NCI-H128 (cell line): ENCODE measurements at regions not wholly inside any gene's neighbourhood (a gene's known extent, or its start where the extent isn't known, plus 50 kb on each side); places are given as distances from the start of the nearest gene placed in this dataset.
"Not testable (repeated sequence)": the region's sequence is repeated elsewhere in the genome, so short reads cannot be mapped to it uniquely, and the experiment has no call there.

Experiments
- DNase-seq: peaks from one replicate; lab custom pipeline; 2025; ENCODE audit not compliant: unreplicated experiment; lab: John Stamatoyannopoulos, UW

- no peak for DNase-seq
Observed at GRCh38 chr9:38342532-38342931, 50.0 kb upstream of the ALDH1B1 start.

DNA sequence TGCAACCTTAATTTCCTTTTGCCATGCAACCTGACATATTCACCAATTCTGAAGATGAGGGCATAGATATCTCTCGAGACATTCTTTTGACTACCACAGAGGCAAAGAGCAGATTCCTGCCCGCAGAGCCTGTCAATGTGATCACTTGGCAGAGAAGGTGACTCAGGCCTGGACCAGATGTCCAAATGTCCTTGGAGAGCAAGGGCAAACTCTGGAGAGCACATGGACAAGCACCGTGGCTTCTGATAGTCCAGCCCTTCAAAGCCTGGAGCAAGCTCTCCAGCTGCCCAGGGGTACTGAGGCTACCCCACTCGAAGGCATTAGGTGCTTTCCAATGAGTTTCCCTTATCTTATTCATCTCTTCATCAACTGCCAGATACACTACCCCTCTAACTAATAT lies 50.4 kb upstream of the ALDH1B1 start:
- no peak for DNase-seq

- DNase-seq = no peak
Observed at GRCh38 chr9:38339496-38339895, 53.0 kb upstream of the ALDH1B1 start.

DNA sequence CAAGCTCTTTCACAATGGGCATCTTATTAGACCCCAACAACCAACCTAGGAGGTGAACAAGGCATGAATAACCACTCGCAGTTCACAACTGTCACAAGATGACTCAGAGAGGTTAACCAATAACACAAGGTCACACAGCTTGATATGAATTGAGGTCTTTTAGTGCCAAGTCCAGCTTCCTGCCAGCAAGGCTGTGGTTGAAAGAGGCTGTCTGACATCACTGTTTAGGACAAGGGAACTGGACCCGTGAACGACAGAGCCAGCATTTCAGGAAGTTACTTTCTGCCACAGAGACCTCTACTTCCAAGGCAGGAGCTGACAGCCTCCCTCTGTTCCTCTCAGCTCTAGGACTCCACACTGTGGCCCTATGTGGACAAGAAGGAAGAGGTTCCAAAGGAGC lies 53.4 kb upstream of the ALDH1B1 start:
- DNase-seq = no peak

DNA sequence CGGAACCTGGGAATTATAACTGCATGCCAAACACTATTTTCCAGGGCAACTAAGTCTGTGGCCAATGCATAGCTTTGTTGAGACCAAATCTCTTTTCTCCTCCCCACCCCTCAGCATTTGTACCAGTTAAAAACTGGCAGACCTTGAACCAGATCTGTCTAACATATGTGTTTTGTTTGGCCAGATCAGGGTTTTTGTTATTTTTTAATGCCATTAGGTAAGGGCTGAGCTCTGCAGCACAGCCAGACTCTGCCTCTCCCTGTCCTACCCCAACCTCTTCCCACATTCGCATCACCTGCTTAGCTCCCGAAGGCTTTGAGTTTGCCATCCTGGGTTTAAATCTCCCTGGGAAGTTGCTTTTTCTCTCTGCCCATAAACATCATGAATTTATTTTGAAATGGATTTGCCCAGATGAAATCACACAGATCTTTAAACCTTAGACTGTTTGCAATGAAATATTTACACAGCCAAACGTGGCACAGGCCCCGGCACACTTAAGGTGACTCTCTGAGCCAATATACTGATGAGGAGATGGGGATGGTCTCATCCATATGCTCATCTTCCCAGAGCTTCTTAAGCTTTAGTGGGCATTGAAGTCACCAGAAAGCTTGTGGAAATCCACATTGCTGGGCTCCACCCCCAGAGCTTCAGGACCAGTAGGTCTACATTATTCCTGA lies 54.0 kb upstream of the ALDH1B1 start:
- no peak for DNase-seq

DNA sequence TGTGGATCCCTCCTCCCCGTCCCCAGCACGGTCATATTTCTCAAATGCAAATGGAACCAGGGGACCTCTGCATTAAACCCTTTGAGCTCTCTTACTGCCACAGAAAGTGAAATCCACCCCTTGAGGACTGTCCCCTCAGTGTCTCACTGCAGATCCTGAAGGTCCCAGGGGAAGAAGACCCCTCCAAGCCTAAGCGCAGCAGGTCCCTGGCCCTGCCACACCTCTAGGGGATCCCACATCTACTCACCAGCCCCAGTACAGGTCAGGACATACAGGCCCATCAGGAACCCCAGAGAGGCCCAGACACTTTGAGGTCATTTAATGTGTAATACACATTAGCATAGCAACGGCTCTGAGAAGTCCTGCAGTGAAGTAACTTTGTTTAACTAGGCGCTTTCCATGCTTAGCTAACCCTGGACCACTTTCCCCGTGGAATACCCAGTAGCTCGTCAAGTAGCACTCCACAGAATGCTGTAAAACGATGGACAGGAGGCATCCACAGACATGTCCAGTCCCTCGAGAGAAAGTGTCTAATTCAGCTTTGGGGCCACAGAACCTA lies 54.7 kb upstream of the ALDH1B1 start:
- DNase-seq = no peak

- no peak for DNase-seq
Observed at GRCh38 chr9:38337181-38337580, 55.3 kb upstream of the ALDH1B1 start.

DNA sequence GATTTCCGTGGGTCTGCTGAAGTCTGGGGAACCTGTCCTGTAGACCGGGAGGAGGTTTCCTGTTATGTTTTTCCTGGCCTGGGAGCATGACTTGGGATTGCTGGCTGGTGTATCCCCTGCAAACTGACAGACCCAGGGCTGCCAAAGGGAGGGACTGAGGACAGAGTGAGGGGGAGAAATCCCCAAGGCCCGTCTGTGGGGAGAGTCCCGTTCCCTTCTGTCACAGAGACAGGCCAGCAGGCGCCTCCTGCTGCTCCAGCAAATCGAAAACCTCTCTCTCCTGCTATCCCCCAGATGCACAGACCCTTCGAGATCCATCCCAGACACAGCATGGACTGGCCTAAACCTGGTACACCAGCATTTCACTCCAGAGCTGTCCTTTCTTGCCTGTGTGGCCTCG lies 56.2 kb upstream of the ALDH1B1 start:
- no peak for DNase-seq

- no peak for DNase-seq
Observed at GRCh38 chr9:38335686-38336085, 56.8 kb upstream of the ALDH1B1 start.

DNA sequence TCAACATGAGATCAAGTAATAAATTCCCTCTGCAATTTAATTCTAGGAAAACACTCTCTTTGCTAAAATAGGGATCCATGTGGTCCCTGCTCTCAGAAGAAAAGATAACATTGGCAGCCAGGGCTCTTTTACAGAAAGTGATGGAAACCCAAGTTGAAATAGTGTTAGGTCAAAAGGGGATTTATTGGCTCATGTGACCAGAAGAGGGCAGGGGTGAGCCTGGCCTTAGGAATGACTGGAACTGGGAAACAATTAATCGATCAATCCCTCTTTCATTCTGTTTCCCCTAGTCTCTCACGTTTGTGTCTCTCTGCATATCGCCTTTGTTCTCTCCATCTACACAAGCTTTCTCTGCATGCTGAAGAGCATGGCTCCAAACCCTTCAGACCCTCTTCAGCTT lies 58.3 kb upstream of the ALDH1B1 start:
- no peak for DNase-seq

GRCh38 chr9:38333047-38333446 lies 59.5 kb upstream of the ALDH1B1 start:
- no peak for DNase-seq

DNA sequence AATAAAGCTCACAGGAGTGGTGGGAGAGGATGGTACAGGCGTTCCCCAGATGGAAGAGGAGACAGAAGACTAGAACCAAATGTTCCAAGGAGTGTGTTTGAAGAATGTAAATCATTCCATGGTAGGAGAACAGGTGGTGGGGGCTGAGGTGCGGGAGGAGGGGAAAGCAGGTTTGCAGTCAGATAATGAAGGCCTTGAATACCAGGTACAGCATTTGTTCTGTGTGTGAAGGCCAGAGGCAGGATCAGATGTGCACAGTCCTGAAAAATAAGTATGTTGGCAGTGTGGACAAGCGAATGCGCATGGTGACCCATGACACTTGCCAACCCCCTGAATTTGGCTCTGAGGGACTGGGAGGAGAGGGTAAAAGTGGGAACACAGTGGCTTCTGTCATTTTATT lies 59.9 kb upstream of the ALDH1B1 start:
- DNase-seq = no peak

DNA sequence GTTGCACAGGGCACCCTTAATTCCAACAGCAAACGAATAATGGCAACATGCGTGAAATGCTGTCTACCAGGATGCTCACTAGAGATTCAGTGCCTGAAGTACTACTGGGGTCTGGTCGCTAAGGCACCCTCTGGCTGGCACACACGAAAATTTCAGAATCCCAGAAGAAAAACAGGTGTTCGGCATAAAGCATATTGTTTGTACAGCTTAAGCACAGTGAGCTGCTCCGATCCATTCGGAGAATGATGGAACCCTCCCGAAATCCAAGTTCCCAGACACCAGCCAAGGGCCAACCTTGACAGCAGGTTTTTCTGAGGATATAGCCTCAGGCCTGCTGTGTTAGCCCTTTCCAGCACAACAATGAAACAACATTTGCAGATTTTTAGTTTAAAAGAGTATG lies 61.4 kb upstream of the ALDH1B1 start:
- DNase-seq = no peak

GRCh38 chr9:38329968-38330367 lies 62.5 kb upstream of the ALDH1B1 start:
- DNase-seq = no peak

DNA sequence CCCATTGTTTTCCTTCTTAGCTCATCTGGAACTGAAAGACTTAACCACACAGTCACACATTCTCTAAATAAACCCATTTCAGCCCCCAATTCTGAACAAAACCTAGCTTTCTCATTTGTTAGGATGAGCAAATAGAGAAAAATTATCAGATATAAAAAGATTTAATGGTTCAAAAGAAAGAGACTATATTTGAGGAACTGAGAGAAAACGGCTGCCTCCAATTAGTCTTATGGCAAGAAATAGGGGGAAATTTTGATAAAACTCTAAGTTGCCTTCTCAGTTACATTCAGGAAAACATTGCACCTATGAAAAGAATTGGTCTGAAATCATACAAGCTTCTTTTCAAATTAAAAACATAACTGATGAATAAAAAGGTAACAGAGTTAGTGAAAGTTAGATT lies 63.7 kb upstream of the ALDH1B1 start:
- DNase-seq = no peak

DNA sequence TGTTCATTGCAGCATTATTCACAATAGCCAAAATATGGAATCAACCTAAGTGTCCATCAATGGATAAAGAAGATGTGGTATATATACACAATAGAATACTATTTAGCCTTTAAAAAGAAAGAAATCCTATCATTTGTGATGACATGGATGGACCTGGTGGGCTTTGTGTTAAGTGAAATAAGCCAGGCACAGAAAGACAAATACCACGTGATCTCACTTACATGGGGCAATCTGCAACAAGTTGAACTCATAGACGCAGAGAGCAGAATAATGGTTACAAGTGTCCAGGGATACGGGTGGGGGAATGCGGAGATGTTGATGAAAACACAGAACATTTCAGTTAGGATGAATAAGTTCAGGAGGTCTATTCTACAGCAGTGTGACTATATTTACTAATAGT lies 66.4 kb upstream of the ALDH1B1 start:
- DNase-seq = no peak

- not testable (repeated sequence) for DNase-seq
Observed at GRCh38 chr9:38324213-38324612, 68.3 kb upstream of the ALDH1B1 start.

DNA sequence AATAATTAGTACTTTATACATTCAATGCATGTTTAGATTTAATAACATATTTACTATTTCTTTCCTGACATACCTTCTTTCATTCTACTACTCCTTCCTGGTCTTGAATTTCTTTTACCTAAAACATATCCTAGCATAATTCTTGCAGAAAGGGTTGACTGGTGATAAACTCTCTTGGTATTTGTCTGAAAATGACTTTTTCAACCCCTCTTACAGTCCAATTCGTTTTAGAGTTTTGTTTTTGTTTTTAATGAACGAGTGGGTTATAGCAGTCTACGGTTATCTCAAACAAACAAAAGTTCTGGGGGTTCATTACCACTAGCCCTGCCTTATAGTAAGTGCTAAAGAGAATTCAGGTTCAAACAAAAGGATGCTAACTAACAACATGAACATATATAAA lies 69.6 kb upstream of the ALDH1B1 start:
- DNase-seq = no peak

GRCh38 chr9:38319496-38320173 lies 72.9 kb upstream of the ALDH1B1 start:
- DNase-seq = no peak

DNA sequence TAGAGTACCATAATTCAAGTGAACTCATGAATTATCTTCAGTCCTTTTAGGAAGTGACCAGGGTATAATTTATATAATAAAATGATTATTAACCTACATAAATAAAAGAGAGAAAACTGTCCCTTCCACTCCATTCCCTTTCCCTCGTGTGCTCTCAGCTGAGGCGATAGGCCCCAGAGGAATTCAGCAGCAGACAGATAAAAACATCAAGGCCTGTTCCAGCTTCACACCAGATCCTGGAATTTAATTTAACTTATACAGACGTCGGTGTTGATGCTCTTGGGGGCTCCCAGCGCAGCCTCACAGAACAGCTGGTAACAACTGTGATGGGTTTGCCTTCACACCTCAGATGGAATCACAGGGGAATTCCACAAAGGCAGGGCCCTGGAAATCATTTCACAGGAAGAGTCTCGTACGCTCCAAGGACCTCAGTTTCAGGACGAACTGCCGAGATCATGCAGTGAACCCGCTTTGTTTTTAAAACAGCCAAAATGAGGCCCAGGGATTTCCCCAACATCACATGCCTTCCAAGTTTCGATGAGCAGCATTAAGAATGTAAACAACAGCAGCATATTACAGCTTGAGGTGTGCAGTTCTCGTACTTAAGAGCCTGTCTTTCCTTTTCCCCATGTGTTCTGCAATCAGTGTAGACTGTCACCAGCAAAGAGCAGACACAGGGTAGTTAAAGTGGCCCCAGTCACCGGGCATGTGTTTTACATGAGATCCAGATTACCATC lies 73.6 kb upstream of the ALDH1B1 start:
- DNase-seq = no peak

GRCh38 chr9:38316166-38316780 lies 76.2 kb upstream of the ALDH1B1 start:
- no peak for DNase-seq
